Mucosa of descending colon (tissue), 3 donors: ENCODE measurements at regions not wholly inside any gene's neighbourhood (a gene's known extent, or its start where the extent isn't known, plus 50 kb on each side); places are given as distances from the start of the nearest gene placed in this dataset.

Experiments
- ATAC-seq: fragments of 200-7000 bp; cut with Tn5 transposase; one replicate; pipeline ENCODE4 v1.9.1; 2020; ENCODE audit warnings: mild to moderate bottlenecking, moderate library complexity
- DNase-seq, 3 donors: peaks; one replicate each; pipeline ENCODE4 v3.0.0-alpha.2; 2020
- H3K36me3 ChIP-seq: fragments of 200-600 bp; one replicate; pipeline ENCODE4 v1.8.0; 2021; ENCODE audit warnings: low read depth, mild to moderate bottlenecking
- H3K4me1 ChIP-seq: fragments of 200-600 bp; one replicate; pipeline ENCODE4 v1.8.0; 2021; ENCODE audit warnings: low read depth, mild to moderate bottlenecking
- H3K4me3 ChIP-seq: fragments of 200-600 bp; one replicate; pipeline ENCODE4 v1.8.0; 2021; ENCODE audit warnings: mild to moderate bottlenecking
- H3K9me3 ChIP-seq: fragments of 200-600 bp; one replicate; pipeline ENCODE4 v1.8.0; 2021; ENCODE audit warnings: mild to moderate bottlenecking
- CTCF ChIP-seq: fragments of 200-600 bp; IDR thresholded peaks from one replicate; pipeline ENCODE4 v1.8.0; 2022; ENCODE audit warnings: antibody characterized with exemption, mild to moderate bottlenecking
- intact Hi-C, 2 donors: fragments of 100-400 bp; cut with DNase I in 1 of 2; cut with micrococcal nuclease in 1 of 2; formaldehyde crosslinking; loops; one replicate each; pipeline versions ENCODE4 v1.11.0 to v1.11.1; 2022; cut with DNase I, micrococcal nuclease
- donor health status: DM: no; HTN: no; CAD: no; lungs with moderate emphysema.
- donor health status: DM: no; HTN: no; CAD: no.
- donor health status: DM: no; HTN: yes; CAD: no.

DNA sequence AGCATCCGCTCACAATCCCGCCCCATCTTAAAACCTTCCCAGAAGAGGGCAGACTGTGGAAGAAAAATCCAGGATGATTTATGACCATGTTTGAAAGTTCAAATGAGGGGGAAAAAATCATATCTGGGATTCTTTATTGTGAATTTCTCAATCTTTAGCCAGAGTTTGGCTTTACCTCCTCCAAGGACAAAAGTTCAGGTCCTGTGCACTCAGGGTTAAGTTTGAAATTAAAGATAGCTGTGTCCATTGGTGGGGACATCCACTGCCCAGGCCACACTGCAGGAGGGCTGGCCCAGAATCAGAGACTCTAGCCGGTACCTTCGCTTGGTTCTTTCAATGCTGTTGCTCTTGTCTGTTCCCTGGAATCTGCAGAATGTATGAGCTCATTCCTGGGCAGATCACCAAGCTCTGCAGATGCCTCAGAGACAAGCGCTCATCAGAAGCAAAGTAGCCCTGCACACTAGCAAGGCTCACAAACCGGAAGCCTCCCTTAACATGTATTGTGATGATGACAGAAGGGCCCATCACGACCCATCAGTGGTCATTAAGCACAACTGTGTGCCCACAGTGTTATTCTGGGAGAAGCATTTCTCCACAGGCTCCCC, 375.3 kb upstream of the KLHL29 start:
- TF ChIP-seq CTCF: no peak
- Histone ChIP-seq H3K4me1 (peaks cover 3% of the 10 kb centered on the region), H3K4me3 (no peak overlapping the region), H3K36me3 (no peaks in the 10 kb centered on the region), H3K9me3 (no peaks in the 10 kb centered on the region)
- intact Hi-C loops: no loop called here
- ATAC-seq: peak; percentile 35
- peak in 1 of 3 donors; percentile 25 for DNase-seq

DNA sequence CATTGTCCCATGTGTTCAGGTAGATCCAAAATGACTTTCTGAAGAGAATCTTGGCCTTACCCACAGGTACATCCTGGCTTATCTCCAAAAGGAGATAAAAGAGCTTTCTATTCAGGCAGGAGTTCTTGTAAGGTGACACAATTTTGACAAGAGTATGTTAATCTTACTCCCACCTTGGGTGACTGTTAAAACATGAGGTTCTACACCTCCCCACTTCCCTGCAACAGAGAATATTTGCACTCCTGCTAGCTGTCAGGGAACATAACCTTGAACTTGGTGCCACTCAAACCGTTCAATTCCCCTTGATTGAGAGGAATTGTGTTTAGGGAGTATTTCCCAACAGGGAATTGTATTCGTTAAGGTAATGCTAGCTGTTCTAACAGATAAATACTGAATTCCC, 372.5 kb upstream of the KLHL29 start:
- TF ChIP-seq CTCF: no peak
- H3K9me3 ChIP-seq: no peaks in the 10 kb centered on the region
- ATAC-seq (no peak), DNase-seq (no peak)
- no peak overlapping the region for H3K4me3 ChIP-seq
- peaks cover 3% of the 10 kb centered on the region for H3K4me1 ChIP-seq
- intact Hi-C loops: no loop called here
- H3K36me3 ChIP-seq: no peaks in the 10 kb centered on the region

GRCh38 chr2:23015651-23016200, 369.3 kb upstream of the KLHL29 start:
- no peaks in the 10 kb centered on the region for H3K9me3 ChIP-seq
- ATAC-seq (no peak), DNase-seq (no peak)
- no peaks in the 10 kb centered on the region for H3K36me3 ChIP-seq
- H3K4me1 ChIP-seq: no peaks in the 10 kb centered on the region
- no peak overlapping the region for H3K4me3 ChIP-seq
- no peak for TF ChIP-seq CTCF
- intact Hi-C loops: no loop called here

DNA sequence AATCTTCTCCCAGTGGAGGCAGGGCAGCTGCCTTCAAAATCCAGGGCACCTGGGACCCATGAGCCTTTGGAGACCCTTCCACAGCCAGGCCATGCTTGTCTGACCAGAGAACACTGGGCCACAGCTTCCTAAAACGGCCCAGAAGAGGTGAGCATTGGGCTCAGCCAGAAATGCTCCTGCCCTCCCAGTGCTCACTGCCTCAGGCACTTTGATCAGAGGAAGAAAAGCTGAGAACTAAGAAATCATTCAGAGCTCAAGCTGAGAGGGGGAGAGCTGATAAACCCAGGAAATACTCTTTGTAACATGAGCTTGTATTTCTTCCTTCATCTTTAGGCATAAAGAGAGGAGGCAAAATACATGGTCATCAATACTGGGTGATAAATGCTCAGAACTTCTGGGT, 365.5 kb upstream of the KLHL29 start:
- no peak for ATAC-seq
- TF ChIP-seq CTCF: no peak
- Histone ChIP-seq H3K4me1 (no peaks in the 10 kb centered on the region), H3K4me3 (no peak overlapping the region), H3K9me3 (no peaks in the 10 kb centered on the region), H3K36me3 (no peaks in the 10 kb centered on the region)
- DNase-seq: no peak
- intact Hi-C loops: no loop called here

DNA sequence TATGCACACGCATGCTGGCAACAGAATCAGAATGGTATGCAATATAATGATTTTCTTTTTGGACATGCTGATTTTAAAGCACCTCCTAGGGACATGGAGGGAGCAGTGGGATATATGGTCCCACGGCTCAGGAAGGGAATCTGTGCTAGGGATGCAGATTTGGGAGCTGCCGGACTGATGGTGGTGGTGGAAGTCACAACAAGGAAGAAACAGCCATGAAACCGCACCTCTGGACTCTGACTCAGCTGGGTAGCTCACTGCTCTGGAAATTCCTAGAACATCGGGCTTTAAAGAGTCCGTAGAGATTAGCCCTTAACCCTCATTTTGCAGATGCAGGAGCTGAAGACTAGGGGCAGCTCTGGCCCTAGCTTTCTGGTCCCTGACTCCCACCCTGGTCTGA, 364.3 kb upstream of the KLHL29 start:
- no peak for ATAC-seq
- no peak overlapping the region for H3K4me3 ChIP-seq
- no peaks in the 10 kb centered on the region for H3K4me1 ChIP-seq
- H3K9me3 ChIP-seq: no peaks in the 10 kb centered on the region
- TF ChIP-seq CTCF: no peak
- no peaks in the 10 kb centered on the region for H3K36me3 ChIP-seq
- DNase-seq: no peak
- intact Hi-C loops: no loop called here
